ENCODE measurements at regions not wholly inside any gene's neighbourhood (a gene's known extent, or its start where the extent isn't known, plus 50 kb on each side); places are given as distances from the start of the nearest gene placed in this dataset.

- DNase-seq = no peak
Measured at GRCh38 chrX:20364238-20364637, 97.5 kb upstream of the RPS6KA3 start.

- no peak for DNase-seq
Measured at GRCh38 chrX:20363275-20363674, 96.6 kb upstream of the RPS6KA3 start.

- no peak for DNase-seq
Measured at GRCh38 chrX:20362268-20363267, 95.9 kb upstream of the RPS6KA3 start.

- DNase-seq = no peak
Measured at GRCh38 chrX:20361890-20362262, 95.2 kb upstream of the RPS6KA3 start.

- DNase-seq = no peak
Measured at GRCh38 chrX:20361081-20361889, 94.6 kb upstream of the RPS6KA3 start.

- DNase-seq = no peak
Measured at GRCh38 chrX:20355187-20355586, 88.5 kb upstream of the RPS6KA3 start.

- no peak for DNase-seq
Measured at GRCh38 chrX:20354505-20354904, 87.8 kb upstream of the RPS6KA3 start.

- no peak for DNase-seq
Measured at GRCh38 chrX:20352935-20353336, 86.2 kb upstream of the RPS6KA3 start.

GRCh38 chrX:20352504-20352903 is 85.8 kb upstream of the RPS6KA3 start:
- DNase-seq = no peak

GRCh38 chrX:20350596-20350995 is 83.9 kb upstream of the RPS6KA3 start:
- no peak for DNase-seq

GRCh38 chrX:20348139-20348538 is 81.4 kb upstream of the RPS6KA3 start:
- no peak for DNase-seq

- DNase-seq = no peak
Measured at GRCh38 chrX:20347481-20347880, 80.8 kb upstream of the RPS6KA3 start.

- no peak for DNase-seq
Measured at GRCh38 chrX:20333672-20334071, 67.0 kb upstream of the RPS6KA3 start.

- no peak for DNase-seq
Measured at GRCh38 chrX:20330545-20330944, 63.8 kb upstream of the RPS6KA3 start.

- no peak for DNase-seq
Measured at GRCh38 chrX:20329435-20329834, 62.7 kb upstream of the RPS6KA3 start.

GRCh38 chrX:20325786-20326388 is 59.2 kb upstream of the RPS6KA3 start:
- DNase-seq = no peak

- no peak for DNase-seq
Measured at GRCh38 chrX:20322887-20323286, 56.2 kb upstream of the RPS6KA3 start.

- DNase-seq = no peak
Measured at GRCh38 chrX:20320461-20321159, 53.9 kb upstream of the RPS6KA3 start.

- no peak for DNase-seq
Measured at GRCh38 chrX:20319054-20319453, 52.3 kb upstream of the RPS6KA3 start.

- DNase-seq = no peak
Measured at GRCh38 chrX:20317873-20318272, 51.2 kb upstream of the RPS6KA3 start.

Data from activated CD4-positive, CD25-positive, alpha-beta regulatory T cell (primary cell).